PC-9 (cell line): ENCODE measurements at regions not wholly inside any gene's neighbourhood (a gene's known extent, or its start where the extent isn't known, plus 50 kb on each side); places are given as distances from the start of the nearest gene placed in this dataset.

Source experiments
- BruUV-seq: library from RNA; stranded (reverse); fragments of 400-500 nt; replicated peaks from 2 replicates; lab custom pipeline; 2021; lab: Mats Ljungman, UMichigan
- CTCF ChIA-PET: fragments of 300-600 bp; sonication (Branson Sonifier 250); formaldehyde crosslinking; loops from one replicate; lab custom pipeline; 2022; ENCODE audit warnings: antibody characterized with exemption; lab: Charles Lee
- POLR2A ChIA-PET: fragments of 300-600 bp; sonication (Branson Sonifier 250); formaldehyde crosslinking; loops from one replicate; lab custom pipeline; 2022; ENCODE audit warnings: antibody characterized with exemption; ENCODE audit not compliant: unreplicated experiment; lab: Charles Lee
- DNase-seq, 2 experiments: peaks; one replicate each; pipeline versions ENCODE4 v3.0.0 to v3.0.0-alpha.2; 2015 to 2022; ENCODE audit warnings: mixed read lengths in 1 of 2
- H2AFZ ChIP-seq: fragments of 200-600 bp; sonication (generic); 2 replicates; pipeline ENCODE4 v1.8.1; 2017; ENCODE audit warnings: antibody characterized with exemption
- H3F3A ChIP-seq: fragments of 200-600 bp; sonication (generic); 2 replicates; pipeline ENCODE4 v1.8.1; 2017; ENCODE audit warnings: antibody characterized with exemption, mild to moderate bottlenecking, low read depth; ENCODE audit not compliant: insufficient read depth
- H3K27ac ChIP-seq: fragments of 200-600 bp; sonication (generic); 2 replicates; pipeline ENCODE4 v1.6.1; 2016; ENCODE audit warnings: mixed run types
- H3K27me3 ChIP-seq: fragments of 200-600 bp; sonication (generic); 2 replicates; pipeline ENCODE4 v1.6.1; 2016; ENCODE audit warnings: low read depth, mixed run types; ENCODE audit not compliant: insufficient read depth
- H3K36me3 ChIP-seq: fragments of 200-600 bp; sonication (generic); 2 replicates; pipeline ENCODE4 v1.6.1; 2016; ENCODE audit warnings: low read depth, mixed run types
- H3K4me1 ChIP-seq: fragments of 200-600 bp; sonication (generic); replicated peaks from 2 replicates; pipeline ENCODE4 v1.6.1; 2016; ENCODE audit warnings: mixed run types; ENCODE audit not compliant: insufficient read depth
- H3K4me2 ChIP-seq: fragments of 200-600 bp; sonication (generic); 2 replicates; pipeline ENCODE4 v1.6.1; 2017; ENCODE audit warnings: mixed run types
- H3K4me3 ChIP-seq: fragments of 200-600 bp; sonication (generic); 2 replicates; pipeline ENCODE4 v1.6.1; 2016; ENCODE audit warnings: mixed run types
- H3K79me2 ChIP-seq: fragments of 200-600 bp; sonication (generic); 2 replicates; pipeline ENCODE4 v1.6.1; 2017; ENCODE audit warnings: low read depth, mixed run types
- H3K9me2 ChIP-seq: fragments of 200-600 bp; sonication (generic); 2 replicates; pipeline ENCODE4 v1.8.1; 2017; ENCODE audit warnings: mild to moderate bottlenecking; ENCODE audit not compliant: insufficient read depth
- H3K9me3 ChIP-seq: fragments of 200-600 bp; sonication (generic); 2 replicates; pipeline ENCODE4 v1.8.1; 2016; ENCODE audit warnings: low read depth; ENCODE audit not compliant: insufficient read depth
- H4K20me1 ChIP-seq: fragments of 200-600 bp; sonication (generic); 2 replicates; pipeline ENCODE4 v1.8.1; 2017; ENCODE audit not compliant: insufficient read depth
- CTCF ChIP-seq: fragments of 200-600 bp; sonication (generic); conservative IDR thresholded peaks from 2 replicates; pipeline ENCODE4 v1.6.1; 2017; ENCODE audit warnings: mixed run types, antibody characterized with exemption, mild to moderate bottlenecking, moderate library complexity
- EZH2 ChIP-seq: fragments of 200-600 bp; sonication (generic); IDR thresholded peaks from 2 replicates; pipeline ENCODE4 v1.8.0; 2017; ENCODE audit warnings: antibody characterized with exemption, low read depth
- intact Hi-C: fragments of 100-400 bp; cut with micrococcal nuclease; formaldehyde crosslinking; loops from one replicate; pipeline ENCODE4 v1.10.0; 2022; ENCODE audit not compliant: unreplicated experiment

GRCh38 chr1:191959856-191960255, 198.4 kb upstream of the RGS18 start:
- TF ChIP-seq EZH2, result no peak
- no peak for TF ChIP-seq CTCF
- H3K9me2 ChIP-seq, result no peaks in the 10 kb centered on the region; the same call in 1 of the 2 replicates
- no peak overlapping the region for H3K4me3 ChIP-seq
- no peaks in the 10 kb centered on the region for H3K9me3 ChIP-seq
- no TSS peak for BruUV-seq
- no peaks in the 10 kb centered on the region for H3F3A ChIP-seq
- H2AFZ ChIP-seq, result no peak overlapping the region
- no peaks in the 10 kb centered on the region for H3K36me3 ChIP-seq
- ChIA-PET POLR2A (no interaction called here), CTCF (no interaction called here)
- no peaks in the 10 kb centered on the region for H4K20me1 ChIP-seq
- no peak for DNase-seq
- no peaks in the 10 kb centered on the region for H3K4me1 ChIP-seq
- no peaks in the 10 kb centered on the region for H3K27me3 ChIP-seq
- H3K4me2 ChIP-seq, result no peak overlapping the region
- intact Hi-C loops, result no loop called here
- no peak overlapping the region for H3K27ac ChIP-seq
- no peaks in the 10 kb centered on the region for H3K79me2 ChIP-seq

- CTCF ChIA-PET, result no interaction called here
- no peaks in the 10 kb centered on the region for H3F3A ChIP-seq
Observed at GRCh38 chr1:191963286-191963685, 195.0 kb upstream of the RGS18 start.

GRCh38 chr1:191963781-191964455, 194.3 kb upstream of the RGS18 start:
- Histone ChIP-seq H3K36me3 (no peaks in the 10 kb centered on the region), H3K79me2 (no peaks in the 10 kb centered on the region), H2AFZ (no peak overlapping the region), H3K27me3 (no peaks in the 10 kb centered on the region), H4K20me1 (no peaks in the 10 kb centered on the region), H3K9me3 (no peaks in the 10 kb centered on the region), H3F3A (no peaks in the 10 kb centered on the region), H3K9me2 (no peaks in the 10 kb centered on the region), H3K27ac (no peak overlapping the region), H3K4me2 (no peak overlapping the region), H3K4me1 (no peaks in the 10 kb centered on the region), H3K4me3 (no peak overlapping the region)
- DNase-seq, result no peak
- CTCF ChIA-PET, result no interaction called here
- TF ChIP-seq EZH2 (no peak), CTCF (no peak)
- intact Hi-C loops, result no loop called here
- POLR2A ChIA-PET, result interaction anchor here (0.5 kb wide), 1 partner anchor 136 kb away, joined by 3 read pairs; no protein-coding TSS in a partner anchor
- BruUV-seq, result no TSS peak

More at GRCh38 chr1:191963286-191963685, 195.0 kb upstream of the RGS18 start:
- H3K4me3 ChIP-seq, result no peak overlapping the region
- H3K4me2 ChIP-seq, result no peak overlapping the region
- no TSS peak for BruUV-seq
- TF ChIP-seq CTCF, result no peak
- TF ChIP-seq EZH2, result no peak
- no peak overlapping the region for H3K27ac ChIP-seq
- H4K20me1 ChIP-seq, result no peaks in the 10 kb centered on the region
- H3K9me2 ChIP-seq, result no peaks in the 10 kb centered on the region
- no peaks in the 10 kb centered on the region for H3K79me2 ChIP-seq
- intact Hi-C loops, result no loop called here
- no peaks in the 10 kb centered on the region for H3K9me3 ChIP-seq
- no peak overlapping the region for H2AFZ ChIP-seq
- no peak for DNase-seq
- POLR2A ChIA-PET, result no interaction called here
- no peaks in the 10 kb centered on the region for H3K27me3 ChIP-seq
- H3K4me1 ChIP-seq, result no peaks in the 10 kb centered on the region
- no peaks in the 10 kb centered on the region for H3K36me3 ChIP-seq
